SK-N-SH treated with all-trans-retinoic acid at 6 μM for 48 hours (cell line): ENCODE measurements at regions not wholly inside any gene's neighbourhood (a gene's known extent, or its start where the extent isn't known, plus 50 kb on each side); places are given as distances from the start of the nearest gene placed in this dataset.

Experiments used
- ARNTL ChIP-seq: fragments of 450-650 bp; formaldehyde crosslinking; IDR thresholded peaks from 2 replicates; pipeline ENCODE4 v1.5.0; 2020; ENCODE audit warnings: low read depth, mild to moderate bottlenecking, moderate library complexity, borderline replicate concordance
- BACH2 ChIP-seq: fragments of 250-450 bp; sonication (Bioruptor Pico); IDR thresholded peaks from 2 replicates; pipeline ENCODE4 v1.9.0; 2021; ENCODE audit warnings: mild to moderate bottlenecking, borderline replicate concordance
- RARB ChIP-seq: fragments of 250-450 bp; sonication (Bioruptor Pico); IDR thresholded peaks from 2 replicates; pipeline ENCODE4 v1.8.0; 2021; ENCODE audit warnings: mild to moderate bottlenecking, moderate library complexity
- SNAI2 ChIP-seq: fragments of 250-450 bp; sonication (Bioruptor Pico); IDR thresholded peaks from 2 replicates; pipeline ENCODE4 v1.5.0; 2020; ENCODE audit warnings: mild to moderate bottlenecking, moderate library complexity
- TCF4 ChIP-seq: fragments of 250-450 bp; sonication (Bioruptor Pico); IDR thresholded peaks from 2 replicates; pipeline ENCODE4 v1.8.0; 2021; ENCODE audit warnings: mild to moderate bottlenecking, moderate library complexity, borderline replicate concordance
- ZFP3 ChIP-seq: fragments of 250-450 bp; sonication (Bioruptor Pico); IDR thresholded peaks from 2 replicates; pipeline ENCODE4 v1.5.0; 2020; ENCODE audit warnings: mild to moderate bottlenecking, moderate library complexity
- ZFP30 ChIP-seq: fragments of 450-650 bp; formaldehyde crosslinking; IDR thresholded peaks from 2 replicates; pipeline ENCODE4 v1.5.0; 2022; ENCODE audit warnings: mild to moderate bottlenecking, moderate library complexity
- ZNF70 ChIP-seq: fragments of 450-650 bp; formaldehyde crosslinking; IDR thresholded peaks from 2 replicates; pipeline ENCODE4 v1.5.0; 2020; ENCODE audit warnings: mild to moderate bottlenecking, moderate library complexity
- ZNF8 ChIP-seq: fragments of 450-650 bp; formaldehyde crosslinking; IDR thresholded peaks from 2 replicates; pipeline ENCODE4 v1.5.0; 2020; ENCODE audit warnings: mild to moderate bottlenecking, moderate library complexity
- TF ChIP-seq, protein P1 (sequence below): fragments of 250-450 bp; sonication (Bioruptor Pico); IDR thresholded peaks from 2 replicates; pipeline ENCODE4 v1.8.0; 2021; ENCODE audit warnings: low read depth, mild to moderate bottlenecking, moderate library complexity, borderline replicate concordance
- TF ChIP-seq, protein P2 (sequence below): fragments of 250-450 bp; sonication (Bioruptor Pico); IDR thresholded peaks from 2 replicates; pipeline ENCODE4 v1.8.0; 2020; ENCODE audit warnings: mild to moderate bottlenecking, moderate library complexity, borderline replicate concordance
- TF ChIP-seq, protein P3 (sequence below): fragments of 250-450 bp; sonication (Bioruptor Pico); IDR thresholded peaks from 2 replicates; pipeline ENCODE4 v1.5.1; 2020; ENCODE audit warnings: low read depth, mild to moderate bottlenecking, moderate library complexity

DNA sequence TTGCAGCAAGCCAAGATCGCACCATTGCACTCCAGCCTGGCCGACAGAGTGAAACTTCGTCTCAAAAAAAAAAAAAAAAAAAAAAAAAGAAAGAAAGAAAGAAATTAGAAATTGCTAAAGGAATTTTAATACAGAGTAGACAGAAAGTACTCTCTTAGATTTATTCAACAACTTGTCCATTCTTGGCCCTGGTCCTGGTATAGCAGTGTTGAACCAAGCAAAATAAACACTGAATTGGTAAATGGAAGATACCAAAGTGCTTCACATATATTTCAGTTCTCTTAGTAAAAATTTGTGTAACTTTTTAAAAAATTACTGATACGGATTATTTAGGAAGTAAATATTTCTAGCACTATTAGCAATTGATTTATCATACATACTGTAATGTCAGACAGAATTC, 165.9 kb upstream of the TLL1 start:
- TF ChIP-seq SNAI2 (CRISPR knock-in tag) (no peak), RARB (CRISPR knock-in tag) (no peak), ARNTL (no peak), ZFP3 (no peak), ZNF70 (CRISPR knock-in tag) (no peak), TCF4 (CRISPR knock-in tag) (no peak), ZNF8 (CRISPR knock-in tag) (no peak), BACH2 (no peak), ZFP30 (CRISPR knock-in tag) (no peak)
- TF ChIP-seq, protein P1, sequence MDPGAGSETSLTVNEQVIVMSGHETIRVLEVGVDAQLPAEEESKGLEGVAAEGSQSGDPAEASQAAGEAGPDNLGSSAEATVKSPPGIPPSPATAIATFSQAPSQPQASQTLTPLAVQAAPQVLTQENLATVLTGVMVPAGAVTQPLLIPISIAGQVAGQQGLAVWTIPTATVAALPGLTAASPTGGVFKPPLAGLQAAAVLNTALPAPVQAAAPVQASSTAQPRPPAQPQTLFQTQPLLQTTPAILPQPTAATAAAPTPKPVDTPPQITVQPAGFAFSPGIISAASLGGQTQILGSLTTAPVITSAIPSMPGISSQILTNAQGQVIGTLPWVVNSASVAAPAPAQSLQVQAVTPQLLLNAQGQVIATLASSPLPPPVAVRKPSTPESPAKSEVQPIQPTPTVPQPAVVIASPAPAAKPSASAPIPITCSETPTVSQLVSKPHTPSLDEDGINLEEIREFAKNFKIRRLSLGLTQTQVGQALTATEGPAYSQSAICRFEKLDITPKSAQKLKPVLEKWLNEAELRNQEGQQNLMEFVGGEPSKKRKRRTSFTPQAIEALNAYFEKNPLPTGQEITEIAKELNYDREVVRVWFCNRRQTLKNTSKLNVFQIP (CRISPR knock-in tag): no peak
- TF ChIP-seq, protein P2, sequence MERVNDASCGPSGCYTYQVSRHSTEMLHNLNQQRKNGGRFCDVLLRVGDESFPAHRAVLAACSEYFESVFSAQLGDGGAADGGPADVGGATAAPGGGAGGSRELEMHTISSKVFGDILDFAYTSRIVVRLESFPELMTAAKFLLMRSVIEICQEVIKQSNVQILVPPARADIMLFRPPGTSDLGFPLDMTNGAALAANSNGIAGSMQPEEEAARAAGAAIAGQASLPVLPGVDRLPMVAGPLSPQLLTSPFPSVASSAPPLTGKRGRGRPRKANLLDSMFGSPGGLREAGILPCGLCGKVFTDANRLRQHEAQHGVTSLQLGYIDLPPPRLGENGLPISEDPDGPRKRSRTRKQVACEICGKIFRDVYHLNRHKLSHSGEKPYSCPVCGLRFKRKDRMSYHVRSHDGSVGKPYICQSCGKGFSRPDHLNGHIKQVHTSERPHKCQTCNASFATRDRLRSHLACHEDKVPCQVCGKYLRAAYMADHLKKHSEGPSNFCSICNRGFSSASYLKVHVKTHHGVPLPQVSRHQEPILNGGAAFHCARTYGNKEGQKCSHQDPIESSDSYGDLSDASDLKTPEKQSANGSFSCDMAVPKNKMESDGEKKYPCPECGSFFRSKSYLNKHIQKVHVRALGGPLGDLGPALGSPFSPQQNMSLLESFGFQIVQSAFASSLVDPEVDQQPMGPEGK (CRISPR knock-in tag): no peak
- TF ChIP-seq, protein P3, sequence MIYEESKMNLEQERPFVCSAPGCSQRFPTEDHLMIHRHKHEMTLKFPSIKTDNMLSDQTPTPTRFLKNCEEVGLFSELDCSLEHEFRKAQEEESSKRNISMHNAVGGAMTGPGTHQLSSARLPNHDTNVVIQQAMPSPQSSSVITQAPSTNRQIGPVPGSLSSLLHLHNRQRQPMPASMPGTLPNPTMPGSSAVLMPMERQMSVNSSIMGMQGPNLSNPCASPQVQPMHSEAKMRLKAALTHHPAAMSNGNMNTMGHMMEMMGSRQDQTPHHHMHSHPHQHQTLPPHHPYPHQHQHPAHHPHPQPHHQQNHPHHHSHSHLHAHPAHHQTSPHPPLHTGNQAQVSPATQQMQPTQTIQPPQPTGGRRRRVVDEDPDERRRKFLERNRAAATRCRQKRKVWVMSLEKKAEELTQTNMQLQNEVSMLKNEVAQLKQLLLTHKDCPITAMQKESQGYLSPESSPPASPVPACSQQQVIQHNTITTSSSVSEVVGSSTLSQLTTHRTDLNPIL: no peak
